ENCODE measurements at regions not wholly inside any gene's neighbourhood (a gene's known extent, or its start where the extent isn't known, plus 50 kb on each side); places are given as distances from the start of the nearest gene placed in this dataset.
"Not testable (repeated sequence)": the region's sequence is repeated elsewhere in the genome, so short reads cannot be mapped to it uniquely, and the experiment has no call there.

- Histone ChIP-seq H3K9me3 (replicated peaks) (no peaks in the 10 kb centered on the region), H3K27ac (replicated peaks) (no peak overlapping the region), H3K4me1 (peaks cover 10% of the 10 kb centered on the region), H3K36me3 (no peaks in the 10 kb centered on the region), H3K27me3 (ENCODE audit: low read depth) (no peaks in the 10 kb centered on the region), H3K4me3 (no peak overlapping the region)
- intact Hi-C loops (cut with micrococcal nuclease) = no loop called here
- TF ChIP-seq CTCF (IDR thresholded peaks at IDR 0.05; ENCODE audit: borderline replicate concordance) = no peak
- no peak for DNase-seq
These were observed 154.5 kb upstream of the TNFAIP3 start for GRCh38 chr6:137712587-137712986.

DNA sequence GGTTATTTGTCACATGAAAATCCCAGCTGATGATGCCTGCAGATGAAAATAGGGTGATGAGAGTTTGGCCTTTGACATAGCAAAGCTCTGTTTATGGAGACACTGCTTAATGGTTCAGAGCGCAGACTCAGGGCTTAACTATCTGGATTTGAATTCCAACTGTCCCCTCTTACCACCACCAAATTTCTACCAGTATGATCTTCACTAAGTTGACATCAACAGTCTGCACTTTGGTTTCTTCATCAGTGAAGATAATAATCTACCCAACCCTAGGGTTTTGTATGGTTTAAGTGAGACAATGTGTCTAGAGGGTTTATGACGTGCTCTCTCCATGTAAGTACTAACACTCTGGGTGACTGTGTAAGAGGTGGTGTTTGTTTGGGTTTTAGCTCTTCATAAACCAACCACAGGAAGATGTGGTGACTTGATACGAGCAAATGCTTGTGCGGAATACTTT is 151.4 kb upstream of the TNFAIP3 start:
- Histone ChIP-seq H3K4me1 (no peaks in the 10 kb centered on the region), H3K27me3 (ENCODE audit: low read depth) (no peaks in the 10 kb centered on the region), H3K4me3 (no peak overlapping the region), H3K27ac (replicated peaks) (no peak overlapping the region), H3K9me3 (replicated peaks) (no peaks in the 10 kb centered on the region), H3K36me3 (no peaks in the 10 kb centered on the region)
- DNase-seq = no peak
- intact Hi-C loops (cut with micrococcal nuclease) = no loop called here
- no peak for TF ChIP-seq CTCF (IDR thresholded peaks at IDR 0.05; ENCODE audit: borderline replicate concordance)

DNA sequence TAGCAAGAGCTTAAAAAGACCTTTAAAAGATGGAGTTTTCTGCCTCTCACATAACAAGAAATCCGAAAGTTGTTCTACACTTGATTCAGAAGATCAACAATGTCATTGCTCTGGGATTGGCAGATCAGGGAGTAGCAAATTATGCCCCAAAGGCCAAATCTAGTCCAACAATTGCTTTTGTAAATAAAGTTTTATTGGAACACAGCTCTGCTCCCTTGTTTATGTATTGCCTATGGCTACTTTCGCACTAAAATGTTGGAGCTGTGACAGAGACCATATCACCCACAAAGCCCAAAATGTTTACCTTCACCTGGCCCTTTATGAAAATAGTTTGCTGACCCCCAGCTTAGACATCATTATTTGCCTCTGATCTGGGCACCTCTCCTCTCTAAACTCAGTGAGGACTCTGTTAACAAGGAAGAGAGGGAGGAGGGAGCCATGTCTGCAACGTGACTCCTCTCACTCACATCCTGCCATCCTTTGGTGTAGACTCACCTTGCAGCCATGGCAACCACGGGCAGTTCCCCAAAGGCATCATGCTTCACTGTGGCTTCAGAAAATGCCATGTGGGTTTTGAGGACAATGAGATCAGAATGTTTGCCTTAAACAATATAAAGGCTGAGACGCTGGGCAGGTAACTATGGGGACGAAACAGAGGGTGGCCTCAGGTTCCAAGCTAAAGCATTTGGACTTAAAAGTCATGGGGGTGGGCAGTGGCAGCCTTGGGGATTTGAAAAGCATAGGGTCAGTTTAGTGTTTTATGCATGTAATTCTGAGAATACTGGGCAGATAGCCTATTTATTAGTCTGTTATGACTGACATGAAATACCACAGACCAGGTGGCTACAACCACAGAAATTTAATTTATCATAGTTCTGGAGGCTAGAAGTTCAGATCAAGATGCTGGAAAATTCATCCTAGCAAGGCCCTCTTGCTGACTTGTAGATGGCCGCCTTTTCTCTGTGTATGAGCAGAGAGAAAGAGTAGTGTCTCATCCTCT is 149.7 kb upstream of the TNFAIP3 start:
- no peak for DNase-seq
- no peaks in the 10 kb centered on the region for H3K36me3 ChIP-seq
- H3K9me3 ChIP-seq (replicated peaks) = no peaks in the 10 kb centered on the region
- no peaks in the 10 kb centered on the region for H3K4me1 ChIP-seq
- no peak overlapping the region for H3K4me3 ChIP-seq
- TF ChIP-seq CTCF (IDR thresholded peaks at IDR 0.05; ENCODE audit: borderline replicate concordance) = no peak
- H3K27ac ChIP-seq (replicated peaks) = no peak overlapping the region
- intact Hi-C loops (cut with micrococcal nuclease) = no loop called here
- no peaks in the 10 kb centered on the region for H3K27me3 ChIP-seq (ENCODE audit: low read depth)

DNA sequence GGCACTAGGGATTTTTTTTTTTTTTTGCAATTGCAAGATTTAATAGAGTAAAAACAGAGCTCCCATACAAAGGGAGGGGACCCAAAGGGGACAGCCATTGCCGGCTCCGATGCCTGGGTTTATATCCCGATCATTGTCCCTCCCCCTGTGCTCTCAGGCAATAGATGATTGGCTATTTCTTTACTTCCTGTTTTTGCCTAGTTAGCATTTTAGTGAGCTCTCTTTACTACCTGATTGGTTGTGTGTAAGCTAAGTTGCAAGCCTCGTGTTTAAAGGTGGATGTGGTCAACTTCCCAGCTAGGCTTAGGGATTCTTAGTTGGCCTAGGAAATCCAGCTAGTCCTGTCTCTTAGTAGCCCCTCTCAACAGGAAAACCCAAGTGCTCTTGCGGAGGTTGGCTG is 148.2 kb upstream of the TNFAIP3 start:
- H3K9me3 ChIP-seq (replicated peaks); H3K4me1 ChIP-seq; DNase-seq; H3K4me3 ChIP-seq; H3K27ac ChIP-seq (replicated peaks); H3K27me3 ChIP-seq (ENCODE audit: low read depth); intact Hi-C loops (cut with micrococcal nuclease); H3K36me3 ChIP-seq: not testable (repeated sequence)

DNA sequence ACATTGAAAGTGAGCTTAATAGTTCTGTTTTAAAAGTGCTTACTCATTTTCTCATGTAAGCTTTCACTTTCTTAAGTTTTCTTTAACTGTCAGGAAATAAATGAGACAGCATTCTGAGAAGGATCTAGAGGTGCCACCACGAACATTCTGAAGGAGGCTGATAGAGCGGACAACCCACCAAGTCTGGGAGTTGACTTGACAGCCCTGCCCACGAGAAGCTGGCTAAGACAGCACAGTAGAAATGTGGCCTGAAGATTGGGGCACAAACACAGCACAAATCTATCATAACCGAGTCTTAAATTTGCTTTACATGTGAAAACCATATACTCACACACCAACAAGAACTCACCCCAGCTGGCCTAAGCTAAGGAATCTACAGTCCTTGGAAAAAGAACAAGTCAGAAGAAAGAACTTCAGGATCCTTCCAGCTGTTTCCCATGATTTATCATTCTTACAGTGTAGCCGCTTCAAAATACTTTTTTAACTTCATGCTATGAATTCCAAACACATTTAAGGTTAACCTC is 144.2 kb upstream of the TNFAIP3 start:
- TF ChIP-seq CTCF (IDR thresholded peaks at IDR 0.05; ENCODE audit: borderline replicate concordance) = no peak
- DNase-seq = no peak
- Histone ChIP-seq H3K4me1 (no peaks in the 10 kb centered on the region), H3K27me3 (ENCODE audit: low read depth) (no peaks in the 10 kb centered on the region), H3K9me3 (replicated peaks) (no peaks in the 10 kb centered on the region), H3K27ac (replicated peaks) (no peak overlapping the region), H3K36me3 (no peaks in the 10 kb centered on the region), H3K4me3 (no peak overlapping the region)
- intact Hi-C loops (cut with micrococcal nuclease) = no loop called here

All from left ventricle myocardium inferior (tissue), 1 donor.